Ovary (tissue), 3 donors: ENCODE measurements at regions not wholly inside any gene's neighbourhood (a gene's known extent, or its start where the extent isn't known, plus 50 kb on each side); places are given as distances from the start of the nearest gene placed in this dataset.

Experiments
- POLR2A ChIP-seq: fragments of 450-650 bp; IDR thresholded peaks from one replicate; pipeline ENCODE4 v1.6.1; 2017; ENCODE audit warnings: antibody characterized with exemption, mild to moderate bottlenecking, moderate library complexity
- TF ChIP-seq, protein P1 (sequence below), 3 donors: fragments of 450-650 bp in 2 of 3; fragments of 200-600 bp in 1 of 3; IDR thresholded peaks; one replicate each; pipeline versions ENCODE4 v1.5.1 to v1.8.0; 2016 to 2022; ENCODE audit warnings: antibody characterized with exemption in 3 of 3, mild to moderate bottlenecking in 1 of 3
- donor health status: DM: no; HTN: no; CAD: no.

- TF ChIP-seq, protein P1, sequence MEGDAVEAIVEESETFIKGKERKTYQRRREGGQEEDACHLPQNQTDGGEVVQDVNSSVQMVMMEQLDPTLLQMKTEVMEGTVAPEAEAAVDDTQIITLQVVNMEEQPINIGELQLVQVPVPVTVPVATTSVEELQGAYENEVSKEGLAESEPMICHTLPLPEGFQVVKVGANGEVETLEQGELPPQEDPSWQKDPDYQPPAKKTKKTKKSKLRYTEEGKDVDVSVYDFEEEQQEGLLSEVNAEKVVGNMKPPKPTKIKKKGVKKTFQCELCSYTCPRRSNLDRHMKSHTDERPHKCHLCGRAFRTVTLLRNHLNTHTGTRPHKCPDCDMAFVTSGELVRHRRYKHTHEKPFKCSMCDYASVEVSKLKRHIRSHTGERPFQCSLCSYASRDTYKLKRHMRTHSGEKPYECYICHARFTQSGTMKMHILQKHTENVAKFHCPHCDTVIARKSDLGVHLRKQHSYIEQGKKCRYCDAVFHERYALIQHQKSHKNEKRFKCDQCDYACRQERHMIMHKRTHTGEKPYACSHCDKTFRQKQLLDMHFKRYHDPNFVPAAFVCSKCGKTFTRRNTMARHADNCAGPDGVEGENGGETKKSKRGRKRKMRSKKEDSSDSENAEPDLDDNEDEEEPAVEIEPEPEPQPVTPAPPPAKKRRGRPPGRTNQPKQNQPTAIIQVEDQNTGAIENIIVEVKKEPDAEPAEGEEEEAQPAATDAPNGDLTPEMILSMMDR (IDR thresholded peaks at IDR 0.05): no peak
- TF ChIP-seq POLR2A: no peak
Observed at GRCh38 chr2:16135913-16136310, 195.6 kb downstream of the MYCN start.
